NCI-H2171 treated with DMSO at 0.1 percent for 48 hours (cell line): ENCODE measurements at regions not wholly inside any gene's neighbourhood (a gene's known extent, or its start where the extent isn't known, plus 50 kb on each side); places are given as distances from the start of the nearest gene placed in this dataset.
"Not testable (repeated sequence)": the region's sequence is repeated elsewhere in the genome, so short reads cannot be mapped to it uniquely, and the experiment has no call there.

Experiments used
- DNase-seq: peaks from one replicate; lab custom pipeline; 2025; lab: John Stamatoyannopoulos, UW

DNA sequence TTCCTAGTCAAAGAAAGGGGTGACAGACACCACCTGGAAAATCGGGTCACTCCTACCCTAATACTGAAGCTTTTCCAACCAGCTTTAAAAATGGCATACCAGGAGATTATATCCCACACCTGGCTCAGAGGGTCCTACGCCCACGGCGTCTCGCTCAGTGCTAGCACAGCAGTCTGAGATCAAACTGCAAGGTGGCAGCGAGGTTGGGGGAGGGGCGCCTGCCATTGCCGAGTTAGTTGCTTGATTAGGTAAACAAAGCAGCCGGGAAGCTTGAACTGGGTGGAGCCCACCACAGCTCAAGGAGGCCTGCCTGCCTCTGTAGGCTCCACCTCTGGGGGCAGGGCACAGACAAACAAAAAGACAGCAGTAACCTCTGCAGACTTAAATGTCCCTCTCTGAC, 127.1 kb downstream of the NXPE2 start:
- not testable (repeated sequence) for DNase-seq

DNA sequence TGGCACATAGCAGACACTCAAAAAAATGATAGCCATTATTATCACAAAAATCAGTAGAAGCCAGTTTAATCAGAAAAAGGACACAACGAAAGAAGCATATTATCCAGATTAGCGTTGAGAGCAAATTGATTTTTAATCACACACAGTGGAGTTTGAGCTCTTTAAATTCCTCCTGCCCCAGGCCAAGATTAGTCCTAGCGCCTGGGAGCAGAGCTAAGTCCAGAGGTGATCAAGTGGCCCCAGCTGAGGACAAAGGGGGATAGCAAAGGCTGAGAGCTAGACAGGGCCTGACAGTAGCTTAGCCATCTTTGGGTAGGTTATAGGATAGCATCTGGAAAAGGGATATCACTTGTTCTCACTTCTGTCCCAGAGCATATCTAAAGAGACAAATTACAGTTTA, 133.6 kb downstream of the NXPE2 start:
- no peak for DNase-seq

DNA sequence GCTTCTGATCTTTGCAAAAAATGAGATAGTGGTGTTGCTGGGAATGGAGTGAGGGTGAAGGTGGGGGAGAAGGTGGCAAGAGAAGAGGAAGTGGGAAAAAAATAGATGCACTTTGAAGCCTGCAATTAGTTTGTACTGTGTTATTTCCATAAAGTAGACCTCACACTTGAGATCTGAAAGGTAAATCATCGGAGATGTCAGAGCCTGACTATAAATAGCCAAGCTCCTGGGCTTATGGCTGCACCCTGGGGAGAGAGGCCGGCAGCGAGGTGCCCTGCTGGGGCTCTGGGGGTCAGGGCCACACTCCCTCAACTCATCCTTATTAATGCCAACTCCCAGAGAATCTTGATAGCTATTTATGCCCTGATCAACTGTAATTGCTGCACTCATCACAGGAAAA, 134.4 kb downstream of the NXPE2 start:
- no peak for DNase-seq

DNA sequence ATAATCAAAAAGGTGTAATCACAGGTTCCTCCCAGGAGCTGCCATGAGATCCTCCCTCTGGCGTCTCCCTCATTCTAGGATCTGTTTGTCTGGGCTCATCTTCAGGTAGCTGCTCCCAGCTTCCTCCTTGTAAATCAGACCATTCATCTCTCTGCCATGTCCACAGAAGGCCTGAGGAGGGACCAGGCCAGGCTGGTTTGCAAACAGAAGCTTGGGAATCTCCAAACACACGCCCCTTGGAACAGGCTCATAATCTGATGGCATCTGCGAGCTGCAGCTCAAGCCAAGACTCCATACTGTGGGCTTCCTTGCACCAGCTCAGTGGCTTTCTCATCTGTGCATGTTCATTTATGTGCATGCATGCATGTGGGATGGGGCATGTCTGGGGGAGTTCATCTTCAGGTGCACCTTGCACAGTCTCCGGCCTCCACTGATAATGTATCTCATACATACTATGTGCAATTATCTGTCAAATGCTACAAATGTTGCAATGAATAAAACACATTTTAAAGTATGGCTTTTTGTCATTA, 134.9 kb downstream of the NXPE2 start:
- DNase-seq, result no peak

DNA sequence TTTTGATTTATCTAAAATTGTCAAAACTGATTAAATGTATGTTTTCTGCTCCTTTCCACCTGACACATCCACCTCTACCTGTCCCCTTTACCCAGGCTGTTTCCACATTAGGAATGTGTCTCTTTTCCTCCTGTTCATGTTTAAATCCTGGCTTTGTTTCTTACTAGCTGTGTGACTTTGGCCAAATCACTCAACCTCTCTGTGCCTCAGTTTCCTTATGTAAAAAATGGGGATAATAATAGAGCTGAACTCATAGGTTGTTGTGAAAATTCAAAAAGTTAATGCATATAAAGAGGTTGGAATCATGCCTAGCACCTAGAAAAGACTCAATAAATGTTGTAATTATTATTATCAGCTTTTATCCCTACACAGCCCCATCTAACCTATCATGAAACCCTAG, 136.8 kb downstream of the NXPE2 start:
- DNase-seq, result no peak

DNA sequence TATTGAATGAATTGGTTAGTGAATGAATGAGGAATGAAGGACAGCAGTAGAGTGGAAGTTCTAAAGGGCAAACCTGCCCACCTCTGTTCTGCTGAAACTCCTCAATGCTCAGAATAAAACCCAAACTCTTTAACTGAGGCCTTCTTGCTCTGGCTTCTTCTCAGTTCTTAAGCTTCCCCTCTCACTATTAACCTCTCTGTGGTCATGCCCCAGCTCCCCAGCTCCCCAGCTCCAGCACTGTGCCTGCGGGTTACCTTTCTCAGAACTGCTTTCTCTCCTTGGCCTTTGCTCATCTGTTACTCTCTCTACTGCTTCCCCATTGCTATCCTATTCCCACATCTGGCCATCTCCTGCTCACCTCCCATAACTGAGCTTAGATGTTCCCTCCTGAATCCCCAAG, 137.4 kb downstream of the NXPE2 start:
- DNase-seq, result no peak

DNA sequence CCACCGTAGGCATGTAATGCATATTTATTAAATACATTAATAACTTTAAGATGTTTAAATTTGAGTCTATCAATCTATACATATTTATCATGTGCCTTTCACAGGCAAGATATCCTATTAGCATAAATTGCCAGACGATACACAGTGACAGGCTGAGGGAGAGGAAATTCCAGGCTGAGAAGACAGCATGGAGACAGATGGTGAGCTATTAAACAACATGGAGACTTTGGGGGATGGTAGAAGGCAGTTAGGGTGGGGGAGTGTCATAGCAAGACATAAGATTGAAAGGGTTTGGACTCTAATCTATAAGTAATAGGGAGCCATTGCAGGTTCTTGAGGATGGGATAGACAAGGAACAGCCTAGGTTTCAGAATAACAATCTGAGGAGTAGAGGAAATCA, 138.5 kb downstream of the NXPE2 start:
- DNase-seq, result peak; percentile 75

DNA sequence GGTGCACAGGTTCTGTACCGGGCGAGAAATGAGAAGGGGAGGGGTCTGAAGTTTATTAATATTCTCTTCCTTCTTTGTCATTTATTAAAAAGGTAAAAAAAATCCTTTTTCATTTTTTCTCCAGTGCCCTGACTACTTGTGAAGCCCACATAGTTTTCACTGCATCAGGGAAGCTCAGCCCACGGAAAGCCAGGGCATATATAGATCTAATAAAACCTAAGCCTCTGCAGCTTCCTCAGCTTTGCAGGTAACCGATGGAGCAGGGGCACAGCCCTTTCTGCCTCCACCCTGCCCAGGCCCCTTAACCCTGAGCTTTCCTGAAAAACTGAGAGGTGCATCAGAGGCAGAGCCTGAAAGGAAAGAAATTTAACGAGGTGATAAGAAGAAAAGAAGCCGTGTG, 140.1 kb downstream of the NXPE2 start:
- no peak for DNase-seq

DNA sequence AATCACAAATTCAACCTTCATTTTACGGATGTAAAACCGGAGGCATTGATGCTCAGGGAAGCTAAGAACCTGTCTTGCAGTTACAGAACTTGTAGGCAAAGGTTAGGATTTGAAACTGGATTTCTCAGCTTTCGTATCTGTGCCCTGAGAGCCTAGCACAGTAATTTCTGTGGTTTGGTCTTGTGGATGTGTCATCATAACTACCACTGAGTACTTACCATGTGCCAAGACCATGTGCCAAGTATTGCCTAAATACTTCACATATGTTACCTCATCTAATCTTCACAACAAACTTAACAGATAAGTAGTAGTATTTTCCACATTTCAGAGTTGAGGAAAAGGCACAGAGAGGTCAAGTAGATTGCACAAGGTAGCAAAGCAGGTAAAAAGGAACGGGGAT, 140.7 kb downstream of the NXPE2 start:
- no peak for DNase-seq

DNA sequence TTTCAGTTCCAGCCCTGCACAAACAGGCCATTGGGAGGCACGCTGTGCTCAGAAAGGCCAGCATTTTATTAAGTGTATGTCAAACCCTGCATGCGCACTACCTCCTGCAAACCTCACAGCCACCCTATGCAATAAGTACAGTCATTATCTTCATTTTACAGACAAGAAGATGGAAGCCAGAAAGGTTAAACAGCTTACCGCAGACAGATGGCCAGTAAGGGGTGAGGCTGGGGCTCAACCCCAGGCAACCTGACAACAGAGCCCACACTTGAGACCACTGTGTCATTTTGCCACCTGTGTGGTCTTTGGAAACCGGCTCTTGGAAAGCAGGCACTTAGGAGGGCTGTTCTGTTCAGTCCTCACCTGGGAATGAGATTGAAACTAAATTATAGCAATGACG, 142.3 kb downstream of the NXPE2 start:
- peak; percentile 21 for DNase-seq

DNA sequence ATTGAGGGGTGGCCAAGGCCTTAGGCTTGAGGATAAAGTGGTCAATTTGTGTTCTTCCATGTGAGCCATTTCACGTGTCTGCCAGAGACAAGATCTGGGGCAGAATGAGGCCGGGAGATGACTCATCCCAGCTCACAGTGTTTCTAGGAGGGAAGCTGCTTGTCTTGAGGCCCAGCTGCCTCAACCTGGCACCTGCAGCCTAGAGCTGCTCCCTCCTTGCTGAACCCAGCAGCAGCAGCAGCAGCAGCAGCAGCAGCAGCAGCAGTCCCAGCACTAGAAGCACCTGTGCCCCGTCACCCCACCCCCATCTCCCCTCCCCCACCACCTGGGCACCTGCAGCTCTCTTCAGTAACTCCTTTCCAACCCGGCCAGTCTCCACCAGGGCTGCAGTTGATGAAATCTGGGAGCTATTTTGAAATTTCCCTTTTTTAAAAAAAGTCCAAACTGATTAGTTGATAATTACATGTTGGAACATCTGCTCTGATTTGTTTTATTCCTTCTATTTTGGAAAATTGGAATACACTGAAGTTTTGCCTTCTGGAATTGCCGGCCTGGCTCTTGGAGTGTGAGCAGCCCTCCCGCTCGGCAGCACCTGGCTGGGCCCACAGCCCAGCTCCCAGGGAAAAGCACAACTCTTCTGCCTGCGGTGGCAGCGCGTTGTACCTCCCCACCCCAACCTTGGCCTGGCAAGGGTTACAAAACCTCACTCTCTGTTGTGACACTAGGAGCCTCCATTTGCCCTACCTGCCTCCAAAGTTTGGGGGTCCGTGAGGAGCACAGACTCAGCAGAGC, 143.5 kb downstream of the NXPE2 start:
- DNase-seq, result peak; percentile 88

DNA sequence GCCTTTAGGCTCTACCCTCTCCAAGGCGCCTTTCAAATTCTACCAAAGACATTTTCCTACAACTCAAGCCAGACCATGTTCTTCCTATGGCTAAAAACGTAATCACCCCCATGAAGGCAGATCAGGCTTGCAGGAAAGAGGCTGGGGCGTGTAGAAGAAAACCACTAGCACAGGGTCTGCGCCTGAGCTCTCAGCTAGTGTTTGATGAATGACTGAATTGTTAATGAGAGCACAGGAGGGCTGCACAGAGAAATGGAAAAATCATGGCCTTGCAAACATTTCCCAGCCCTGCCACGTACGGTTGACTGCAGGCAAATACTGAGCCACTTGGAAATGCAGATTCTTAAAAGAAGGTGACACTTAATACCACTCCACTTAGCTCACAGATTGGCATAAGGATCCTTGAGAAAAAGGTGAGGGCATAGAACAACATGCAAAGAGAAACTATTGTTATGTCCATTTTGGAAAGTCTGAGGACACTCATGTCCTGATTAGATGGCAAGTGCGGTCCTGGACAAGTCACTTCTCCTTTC, 148.6 kb downstream of the NXPE2 start:
- no peak for DNase-seq

DNA sequence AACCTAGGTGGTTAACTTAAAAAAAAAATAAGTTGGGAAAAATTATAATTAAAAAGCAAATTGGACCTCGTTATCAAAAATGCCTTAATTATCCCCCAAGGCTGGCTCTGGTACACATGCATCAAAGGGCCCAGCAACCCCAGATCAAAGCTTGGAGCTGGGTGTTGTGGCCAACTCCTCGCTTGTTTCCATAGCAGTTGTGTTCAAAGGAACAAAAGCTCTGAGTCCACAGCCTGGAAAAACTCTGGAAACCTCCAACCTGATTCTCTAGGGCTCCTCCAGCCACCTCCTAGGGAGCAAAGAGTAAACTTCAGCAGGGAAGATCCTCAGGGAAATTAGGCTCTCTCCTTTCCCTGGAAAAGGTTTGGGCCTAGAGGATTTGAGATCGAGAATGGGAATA, 149.4 kb downstream of the NXPE2 start:
- DNase-seq, result no peak

DNA sequence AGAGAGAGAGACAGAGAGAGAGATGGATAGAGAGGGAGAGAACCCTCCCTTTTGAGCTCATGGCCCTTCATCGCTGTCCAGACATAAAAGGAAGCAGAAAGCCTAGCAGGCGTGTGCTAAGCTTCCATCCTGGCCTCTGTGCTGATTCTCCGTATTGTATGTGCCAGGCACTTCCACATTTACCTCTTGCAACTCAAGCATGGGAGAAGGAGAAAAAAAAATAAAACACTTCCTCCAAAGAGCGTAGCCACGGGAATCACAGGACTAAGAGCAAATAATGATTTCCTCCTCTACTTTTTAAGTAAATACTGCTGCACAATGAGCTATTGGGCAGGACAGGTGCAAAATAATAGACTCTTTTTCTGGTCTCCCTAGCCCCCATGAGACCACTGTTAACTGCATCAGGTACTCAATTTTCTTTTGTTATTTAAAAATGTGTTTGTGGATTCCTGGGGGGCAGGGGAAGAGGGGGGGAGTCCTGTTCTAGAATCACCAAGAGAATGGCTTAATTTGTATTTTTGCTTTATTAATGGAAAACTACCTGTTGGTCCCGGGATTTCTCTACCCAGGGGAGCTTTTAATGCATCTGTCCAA, 154.3 kb downstream of the NXPE2 start:
- no peak for DNase-seq

DNA sequence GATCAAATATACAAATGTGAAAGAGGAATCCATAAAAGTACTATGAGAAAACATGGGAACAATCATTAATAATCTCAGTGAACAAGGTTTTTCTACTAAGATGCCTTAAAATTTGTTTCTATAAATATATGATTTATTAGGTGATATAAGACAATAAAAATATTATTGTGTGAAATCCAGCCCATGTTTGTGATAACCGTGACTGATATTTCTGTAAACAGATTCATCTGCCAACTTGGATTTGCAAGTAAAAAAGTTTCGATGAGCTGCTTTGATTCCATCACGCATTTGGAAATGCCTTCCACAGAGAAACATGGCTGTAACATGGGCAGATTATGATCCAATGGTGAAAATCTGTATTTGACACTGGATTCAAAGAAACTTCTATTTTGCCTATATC, 157.8 kb downstream of the NXPE2 start:
- no peak for DNase-seq

DNA sequence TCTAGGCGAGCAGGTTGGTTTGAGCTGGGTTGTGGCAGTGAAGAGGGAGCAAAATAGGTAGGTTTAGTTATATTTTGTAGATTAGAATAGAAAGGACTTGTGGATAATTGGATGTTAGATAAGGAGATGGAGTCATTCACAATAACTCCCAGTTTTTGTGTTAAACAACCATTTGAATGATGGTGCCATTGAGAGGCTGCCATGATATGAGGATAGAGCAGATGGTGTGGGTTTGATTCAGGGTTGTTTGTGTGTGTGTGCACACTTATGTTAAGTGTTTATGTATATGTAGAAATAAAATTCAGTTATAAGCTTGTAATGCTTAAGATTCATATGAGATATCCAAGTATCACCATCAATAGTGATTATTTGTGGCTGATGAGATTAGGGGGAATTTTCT, 166.6 kb downstream of the NXPE2 start:
- DNase-seq, result no peak

DNA sequence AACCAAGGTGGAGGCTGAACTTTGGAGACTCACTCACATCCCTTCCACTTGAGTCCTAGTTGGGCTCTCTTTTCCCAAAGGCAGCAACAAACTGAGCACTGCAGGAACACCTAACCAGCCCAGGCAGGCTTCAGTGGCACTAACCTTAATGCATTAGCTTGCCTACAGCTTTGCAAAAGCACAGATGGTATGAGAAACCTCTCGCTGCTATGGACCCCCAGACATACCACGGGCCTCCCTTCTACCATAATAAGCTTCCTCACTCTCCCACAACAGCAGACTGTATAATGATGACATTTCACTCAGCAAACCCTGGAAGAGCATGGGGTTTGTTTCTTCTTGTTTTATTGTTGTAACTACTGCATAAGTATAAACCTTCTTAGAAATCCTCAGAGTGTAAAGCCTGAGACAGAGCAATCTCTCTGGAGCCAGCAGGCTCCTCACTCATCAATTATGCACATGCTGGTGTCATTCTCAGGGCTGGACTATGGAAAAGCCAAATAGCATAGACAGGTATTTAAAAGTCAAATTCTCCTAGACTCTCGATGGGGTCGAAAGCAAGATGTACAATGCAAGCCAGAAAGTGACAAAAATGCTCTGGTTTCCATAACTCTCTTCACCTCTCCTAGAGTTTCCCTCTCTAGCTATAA, 167.6 kb downstream of the NXPE2 start:
- peak; percentile 55 for DNase-seq

DNA sequence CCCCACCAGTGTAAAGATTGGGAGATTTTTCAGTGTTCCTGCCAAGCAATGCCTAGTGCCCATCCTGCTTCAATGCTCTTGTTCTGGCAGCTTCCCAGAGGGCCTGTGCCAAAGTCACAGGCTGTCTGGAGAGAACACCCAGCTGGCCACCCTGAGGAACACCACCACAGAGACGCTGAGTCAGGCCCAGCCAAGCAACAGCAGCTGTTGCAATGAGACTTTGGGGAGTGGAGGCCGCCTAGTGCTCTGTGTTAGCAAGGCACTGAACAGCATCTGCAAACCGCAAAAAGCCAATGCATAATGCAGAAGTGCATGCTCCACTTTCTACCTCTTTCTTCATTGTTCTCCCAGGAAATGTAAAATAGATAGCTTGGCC, 168.1 kb downstream of the NXPE2 start:
- DNase-seq, result peak; percentile 91

DNA sequence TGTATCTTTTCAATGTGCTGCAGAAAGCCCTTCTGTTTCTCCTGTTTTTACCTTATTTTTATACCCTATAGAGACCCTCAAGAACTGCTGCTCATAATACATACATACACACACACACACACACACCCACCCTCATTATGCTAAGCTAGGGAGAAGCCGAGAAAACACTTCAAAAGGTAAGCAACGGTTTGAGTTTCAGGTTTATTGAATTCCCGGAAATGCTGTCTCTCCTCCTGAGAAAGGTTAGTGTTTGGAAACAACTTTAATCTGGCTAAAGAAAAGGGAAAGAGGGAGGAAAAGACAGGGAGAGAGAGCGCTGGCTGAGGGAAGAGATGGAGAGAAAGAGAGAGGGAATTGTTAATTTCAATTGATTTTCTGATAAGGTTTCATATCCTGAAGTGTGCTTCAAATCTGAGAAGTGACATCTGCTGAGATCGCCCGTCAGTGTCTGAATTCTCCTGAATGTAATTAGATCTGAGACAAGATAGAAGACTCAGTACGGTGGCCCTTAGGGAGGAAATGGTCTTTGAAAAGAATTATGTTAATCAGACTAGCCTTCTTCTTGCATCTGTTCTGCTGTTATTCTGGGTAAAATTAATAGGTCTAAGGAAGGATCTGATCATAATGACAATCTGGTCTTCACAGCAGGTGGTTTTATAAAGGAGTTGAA, 169.1 kb downstream of the NXPE2 start:
- peak; percentile 84 for DNase-seq

DNA sequence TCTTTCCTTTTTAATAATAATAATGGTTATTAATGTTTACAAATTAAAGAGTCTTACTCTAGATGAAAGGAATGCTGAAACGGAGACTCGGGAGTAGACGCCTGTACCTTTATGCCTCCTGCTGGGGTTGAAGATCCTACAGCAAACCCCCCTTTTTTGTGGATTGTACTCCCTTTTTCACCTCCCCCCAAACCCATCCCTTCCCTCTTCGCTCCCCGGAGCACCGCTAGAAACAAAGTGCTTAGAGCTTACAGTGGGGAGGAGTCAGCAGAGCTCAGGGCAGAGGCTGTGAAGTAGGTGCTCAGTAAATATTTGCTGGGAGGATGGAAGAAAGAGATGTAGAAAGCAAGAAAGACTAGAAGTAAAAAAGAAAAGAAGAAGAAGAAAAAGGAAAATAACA, 169.7 kb downstream of the NXPE2 start:
- DNase-seq, result no peak

DNA sequence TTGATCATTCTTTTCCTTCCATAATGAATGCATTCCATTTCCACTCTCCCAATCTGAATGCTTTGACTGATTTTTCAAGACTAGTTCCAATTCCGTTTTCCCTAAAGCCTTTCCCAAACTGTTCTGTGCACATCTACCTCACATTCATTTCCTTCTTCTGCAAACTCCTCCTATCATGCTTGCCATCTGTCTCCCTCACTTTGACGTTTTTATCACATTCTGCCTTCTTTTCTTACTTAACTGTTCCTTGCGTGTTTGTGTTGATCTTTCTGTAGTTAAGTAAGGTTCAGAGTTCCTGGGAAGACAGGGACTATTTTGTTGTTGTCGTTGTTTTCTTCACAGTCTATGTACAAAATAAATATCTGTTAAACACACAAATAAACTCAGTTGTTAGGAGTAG, 179.0 kb downstream of the NXPE2 start:
- DNase-seq, result no peak

DNA sequence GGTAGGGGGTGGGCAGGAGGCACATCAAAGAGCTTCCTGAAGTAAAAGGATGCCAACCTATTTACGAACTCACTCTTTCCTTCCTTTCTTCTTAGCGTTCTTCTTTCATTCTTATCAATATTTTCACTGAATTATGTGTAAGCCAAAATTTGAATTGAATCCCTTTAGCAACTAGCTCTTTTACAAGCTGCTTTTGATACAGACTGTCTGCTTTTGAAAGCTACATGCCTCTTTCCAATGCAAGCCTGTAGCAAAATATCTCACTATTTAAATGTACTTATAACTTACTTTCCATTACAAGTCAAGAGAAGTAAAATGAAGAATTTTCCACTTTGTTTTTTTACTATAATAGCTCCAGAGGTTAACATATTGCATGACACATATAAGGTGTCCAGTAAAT, 186.6 kb downstream of the NXPE2 start:
- DNase-seq, result no peak
